ENCODE measurements at regions not wholly inside any gene's neighbourhood (a gene's known extent, or its start where the extent isn't known, plus 50 kb on each side); places are given as distances from the start of the nearest gene placed in this dataset.

- no peak for TF ChIP-seq CTCF (IDR thresholded peaks at IDR 0.05)
- TF ChIP-seq POLR2A (IDR thresholded peaks at IDR 0.05): no peak
Measured at GRCh38 chr6:105545947-105546731, 143.3 kb upstream of the PREP start.

Data from testis (tissue), 2 donors.